HEK293T (cell line): ENCODE measurements at regions not wholly inside any gene's neighbourhood (a gene's known extent, or its start where the extent isn't known, plus 50 kb on each side); places are given as distances from the start of the nearest gene placed in this dataset.

Experiments
- CTCF ChIA-PET: fragments of 350-600 bp; formaldehyde crosslinking; extraction: SDS; loops from one replicate; lab custom pipeline; 2021; ENCODE audit warnings: antibody characterized with exemption, inconsistent platforms; lab: Yijun Ruan, JAX
- POLR2A ChIA-PET: fragments of 350-600 bp; formaldehyde crosslinking; extraction: SDS; loops from one replicate; lab custom pipeline; 2020; ENCODE audit warnings: antibody characterized with exemption, inconsistent platforms; lab: Yijun Ruan, JAX
- DNase-seq: peaks from one replicate; pipeline ENCODE4 v3.0.0; 2012; ENCODE audit warnings: mixed read lengths; ENCODE audit errors: extremely low spot score
- ARNT ChIP-seq: fragments of 450-650 bp; IDR thresholded peaks from 2 replicates; pipeline ENCODE4 v1.6.1; 2017; ENCODE audit warnings: mild to moderate bottlenecking
- BHLHE40 ChIP-seq: fragments of 450-650 bp; IDR thresholded peaks from 2 replicates; pipeline ENCODE4 v1.6.1; 2016; ENCODE audit warnings: mild to moderate bottlenecking, moderate library complexity, borderline replicate concordance
- CTBP1 ChIP-seq: fragments of 450-650 bp; IDR thresholded peaks from 2 replicates; pipeline ENCODE4 v1.6.1; 2016; ENCODE audit warnings: borderline replicate concordance
- ELF4 ChIP-seq: fragments of 450-650 bp; IDR thresholded peaks from 2 replicates; pipeline ENCODE4 v1.6.1; 2017; ENCODE audit warnings: antibody characterized with exemption
- FOXA1 ChIP-seq: fragments of 450-650 bp; IDR thresholded peaks from 2 replicates; pipeline ENCODE4 v1.6.1; 2016; ENCODE audit warnings: mild to moderate bottlenecking
- FOXK2 ChIP-seq: fragments of 450-650 bp; IDR thresholded peaks from 2 replicates; pipeline ENCODE4 v1.6.1; 2016; ENCODE audit warnings: mild to moderate bottlenecking
- FOXM1 ChIP-seq: fragments of 450-650 bp; IDR thresholded peaks from 2 replicates; pipeline ENCODE4 v1.6.1; 2017; ENCODE audit warnings: mild to moderate bottlenecking, borderline replicate concordance
- HDGF ChIP-seq: fragments of 450-650 bp; IDR thresholded peaks from 2 replicates; pipeline ENCODE4 v1.6.1; 2017; ENCODE audit warnings: antibody characterized with exemption, borderline replicate concordance
- L3MBTL2 ChIP-seq: fragments of 450-650 bp; conservative IDR thresholded peaks from 2 replicates; pipeline ENCODE4 v1.6.1; 2016; ENCODE audit warnings: mild to moderate bottlenecking
- LEF1 ChIP-seq: fragments of 450-650 bp; IDR thresholded peaks from 2 replicates; pipeline ENCODE4 v1.6.1; 2017; ENCODE audit warnings: mild to moderate bottlenecking, borderline replicate concordance
- NFRKB ChIP-seq: fragments of 450-650 bp; IDR thresholded peaks from 2 replicates; pipeline ENCODE4 v1.6.1; 2016; ENCODE audit warnings: mild to moderate bottlenecking, moderate library complexity
- SP1 ChIP-seq: fragments of 450-650 bp; IDR thresholded peaks from 2 replicates; pipeline ENCODE4 v1.6.1; 2017
- SUZ12 ChIP-seq: fragments of 450-650 bp; IDR thresholded peaks from 2 replicates; pipeline ENCODE4 v1.6.1; 2016; ENCODE audit warnings: mild to moderate bottlenecking
- TARDBP ChIP-seq: fragments of 450-650 bp; IDR thresholded peaks from 2 replicates; pipeline ENCODE4 v1.6.1; 2016
- ZNF384 ChIP-seq: fragments of 450-650 bp; IDR thresholded peaks from 2 replicates; pipeline ENCODE4 v1.6.1; 2016
- TF ChIP-seq, protein P1 (sequence below): fragments of 450-650 bp; IDR thresholded peaks from 2 replicates; pipeline ENCODE4 v1.6.1; 2016

DNA sequence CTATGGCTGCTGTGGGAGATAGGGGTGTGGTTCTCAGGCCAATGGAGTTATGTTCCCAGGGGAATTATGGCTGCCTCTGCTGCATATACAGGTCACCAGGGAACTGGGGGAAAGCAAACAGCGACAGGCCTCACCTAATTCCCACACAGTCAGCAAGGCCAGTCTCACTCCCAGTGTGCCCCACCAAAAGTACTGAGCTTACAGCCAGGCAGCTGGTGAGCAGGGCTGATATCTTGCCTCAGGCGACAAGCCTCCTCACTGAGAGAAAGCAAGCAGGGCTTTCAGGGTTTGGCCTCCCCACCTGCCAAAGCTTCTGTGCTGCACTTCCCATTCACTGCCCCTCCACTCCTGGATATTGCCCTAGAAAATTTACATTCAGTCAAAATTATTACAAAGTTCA lies 273.8 kb upstream of the TARS1 start:
- TF ChIP-seq BHLHE40 (no peak), ELF4 (no peak), ZNF384 (no peak), ARNT (no peak), L3MBTL2 (no peak), LEF1 (no peak), FOXA1 (no peak), TARDBP (no peak), FOXK2 (no peak), SUZ12 (no peak), CTBP1 (no peak), NFRKB (no peak), SP1 (no peak), FOXM1 (no peak)
- TF ChIP-seq, protein P1, sequence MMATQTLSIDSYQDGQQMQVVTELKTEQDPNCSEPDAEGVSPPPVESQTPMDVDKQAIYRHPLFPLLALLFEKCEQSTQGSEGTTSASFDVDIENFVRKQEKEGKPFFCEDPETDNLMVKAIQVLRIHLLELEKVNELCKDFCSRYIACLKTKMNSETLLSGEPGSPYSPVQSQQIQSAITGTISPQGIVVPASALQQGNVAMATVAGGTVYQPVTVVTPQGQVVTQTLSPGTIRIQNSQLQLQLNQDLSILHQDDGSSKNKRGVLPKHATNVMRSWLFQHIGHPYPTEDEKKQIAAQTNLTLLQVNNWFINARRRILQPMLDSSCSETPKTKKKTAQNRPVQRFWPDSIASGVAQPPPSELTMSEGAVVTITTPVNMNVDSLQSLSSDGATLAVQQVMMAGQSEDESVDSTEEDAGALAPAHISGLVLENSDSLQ: no peak
- CTCF ChIA-PET: no interaction called here

DNA sequence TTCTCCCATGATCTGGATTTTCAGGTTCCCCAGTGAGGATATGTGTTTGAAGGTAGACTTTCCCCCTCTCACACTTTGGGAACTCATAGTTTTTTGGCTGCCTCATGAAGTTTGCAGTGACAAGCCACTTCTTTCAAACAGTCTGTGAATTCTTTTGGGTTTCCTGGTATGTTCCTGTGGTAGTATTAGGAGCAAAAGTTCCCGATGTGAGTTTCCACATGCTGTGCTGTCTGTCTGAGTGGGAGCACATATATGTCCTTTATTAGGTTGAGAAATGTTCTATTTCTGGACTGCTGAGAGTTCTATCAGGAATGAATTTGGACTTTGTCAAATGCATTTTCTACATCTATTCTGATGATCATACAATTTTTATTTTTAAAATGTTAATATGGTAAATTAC lies 273.2 kb upstream of the TARS1 start:
- POLR2A ChIA-PET: no interaction called here
- CTCF ChIA-PET: no interaction called here
- TF ChIP-seq CTBP1 (no peak), BHLHE40 (no peak), LEF1 (no peak), ARNT (no peak), L3MBTL2 (no peak), SUZ12 (no peak), FOXM1 (no peak), HDGF (no peak), SP1 (no peak), FOXA1 (no peak), ELF4 (no peak), NFRKB (no peak), TARDBP (no peak), ZNF384 (no peak), FOXK2 (no peak)
- TF ChIP-seq, protein P1: no peak
- DNase-seq: no peak

More for the DNA sequence above, 273.8 kb upstream of the TARS1 start:
- POLR2A ChIA-PET: no interaction called here
- DNase-seq: no peak

- no peak for TF ChIP-seq HDGF
- TF ChIP-seq ZNF384: no peak
- TF ChIP-seq, protein P1: no peak
- no peak for TF ChIP-seq NFRKB
- TF ChIP-seq FOXA1: no peak
- no peak for TF ChIP-seq SUZ12
- TF ChIP-seq FOXM1: no peak
- no peak for TF ChIP-seq L3MBTL2
- no peak for TF ChIP-seq ELF4
- no peak for TF ChIP-seq ARNT
- no peak for TF ChIP-seq CTBP1
- no peak for DNase-seq
- CTCF ChIA-PET: no interaction called here
- POLR2A ChIA-PET: no interaction called here
Measured at GRCh38 chr5:33170411-33170810, 270.4 kb upstream of the TARS1 start.

DNA sequence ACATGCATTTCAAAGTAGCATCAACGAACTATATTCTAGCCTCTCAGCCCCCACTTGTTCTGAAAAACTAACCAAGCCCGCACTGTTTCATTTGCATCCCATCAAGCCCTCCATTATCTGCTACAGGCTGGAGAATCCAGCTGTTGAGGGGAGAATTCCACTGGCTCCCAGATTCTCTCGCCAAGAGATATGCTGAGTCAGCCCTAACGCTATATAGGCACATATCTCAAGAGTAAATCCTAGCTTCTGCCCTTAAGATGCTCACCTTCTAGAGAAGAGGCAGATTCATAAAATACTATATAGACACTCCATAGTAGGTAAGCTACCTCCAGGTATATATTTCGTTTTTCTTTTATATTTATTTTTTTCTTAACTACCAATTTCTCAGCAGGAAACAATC lies 266.4 kb upstream of the TARS1 start:
- DNase-seq: no peak
- TF ChIP-seq, protein P1: no peak
- TF ChIP-seq LEF1 (no peak), HDGF (no peak), ZNF384 (no peak), ELF4 (no peak)
- ChIA-PET POLR2A (no interaction called here), CTCF (no interaction called here)

DNA sequence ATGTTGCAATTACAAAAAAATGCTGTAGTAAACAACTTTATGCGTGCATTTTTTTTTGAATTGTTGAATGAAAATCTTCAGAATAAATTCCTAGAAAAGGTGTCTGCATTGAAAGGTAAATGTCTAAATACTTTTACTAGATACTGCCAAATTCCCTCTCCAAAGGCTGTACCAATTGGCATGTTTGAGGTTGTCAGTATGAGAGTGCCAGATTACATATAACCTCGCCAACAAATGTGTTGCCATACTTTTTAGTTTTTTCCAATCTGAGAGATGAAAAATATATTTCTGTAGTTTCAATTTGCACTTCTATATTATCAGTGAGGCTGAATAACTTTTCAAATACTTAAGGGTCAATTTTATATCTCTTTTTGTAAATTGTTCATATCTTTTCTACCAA lies 261.5 kb upstream of the TARS1 start:
- ChIA-PET CTCF (interaction anchor here (0.6 kb wide), 1 partner anchor 240 kb away, joined by 3 read pairs; no protein-coding TSS in a partner anchor), POLR2A (no interaction called here)
- TF ChIP-seq ZNF384 (no peak), SP1 (no peak), TARDBP (no peak), FOXM1 (no peak), BHLHE40 (no peak), HDGF (no peak), FOXK2 (no peak), L3MBTL2 (no peak), CTBP1 (no peak), ARNT (no peak), ELF4 (no peak)
- TF ChIP-seq, protein P1: no peak
- no peak for DNase-seq
